ENCODE measurements at regions not wholly inside any gene's neighbourhood (a gene's known extent, or its start where the extent isn't known, plus 50 kb on each side); places are given as distances from the start of the nearest gene placed in this dataset.

- TF ChIP-seq CTCF (IDR thresholded peaks at IDR 0.05): no peak
- DNase-seq (peak in 3 of 14 experiments; percentile 24 to 30 (median 27)), ATAC-seq (ENCODE audit: poor library complexity) (no peak)
- Mint-ChIP-seq H3K4me1 (ENCODE audit: low read depth) (no peaks in the 10 kb centered on the region), H3K36me3 (ENCODE audit: low read depth) (no peaks in the 10 kb centered on the region), H3K9me3 (no peaks in the 10 kb centered on the region), H3K27ac (no peak overlapping the region), H3K27me3 (no peaks in the 10 kb centered on the region), H3K4me3 (no peak overlapping the region)
- ChIA-PET CTCF (interaction anchor here (0.6 kb wide), 1 partner anchor 528 kb away, joined by 3 read pairs; no protein-coding TSS in a partner anchor), POLR2A (no interaction called here)
- H3K27ac ChIP-seq (ENCODE audit: low read depth in 1 of 2, low read length in 2 of 2): no peak overlapping the region
- no peaks in the 10 kb centered on the region for H3K9me3 ChIP-seq (ENCODE audit: control insufficient read depth in 1 of 2, insufficient read depth in 1 of 2, low read length in 2 of 2)
- intact Hi-C loops (cut with DNase I, micrococcal nuclease): no loop called here
- H3K4me3 ChIP-seq (ENCODE audit: low read length): no peak overlapping the region
- no peaks in the 10 kb centered on the region for H3K36me3 ChIP-seq (ENCODE audit: insufficient read depth, low read length)
- no peaks in the 10 kb centered on the region for H3K4me1 ChIP-seq (ENCODE audit: insufficient read depth, low read length)
- H3K27me3 ChIP-seq (ENCODE audit: control insufficient read depth in 1 of 2, insufficient read depth in 2 of 2, low read length in 2 of 2): no peaks in the 10 kb centered on the region
Measured at GRCh38 chr16:27690608-27691007, 140.7 kb downstream of the KATNIP start.

GRCh38 chr16:27691721-27692120 lies 141.8 kb downstream of the KATNIP start:
- no peak for ATAC-seq (ENCODE audit: poor library complexity)
- CTCF ChIA-PET: no interaction called here
- H3K4me3 ChIP-seq (ENCODE audit: low read length): no peak overlapping the region
- no peaks in the 10 kb centered on the region for H3K9me3 ChIP-seq (ENCODE audit: control insufficient read depth in 1 of 2, insufficient read depth in 1 of 2, low read length in 2 of 2)
- no peak for DNase-seq
- TF ChIP-seq CTCF (IDR thresholded peaks at IDR 0.05): no peak
- Mint-ChIP-seq H3K27me3 (no peaks in the 10 kb centered on the region), H3K36me3 (ENCODE audit: low read depth) (no peaks in the 10 kb centered on the region), H3K27ac (no peak overlapping the region), H3K9me3 (no peaks in the 10 kb centered on the region), H3K4me1 (ENCODE audit: low read depth) (no peaks in the 10 kb centered on the region), H3K4me3 (no peak overlapping the region)
- H3K4me1 ChIP-seq (ENCODE audit: insufficient read depth, low read length): no peaks in the 10 kb centered on the region
- no peak overlapping the region for H3K27ac ChIP-seq (ENCODE audit: low read depth in 1 of 2, low read length in 2 of 2)
- no peaks in the 10 kb centered on the region for H3K36me3 ChIP-seq (ENCODE audit: insufficient read depth, low read length)
- no peaks in the 10 kb centered on the region for H3K27me3 ChIP-seq (ENCODE audit: control insufficient read depth in 1 of 2, insufficient read depth in 2 of 2, low read length in 2 of 2)
- intact Hi-C loops (cut with DNase I, micrococcal nuclease): no loop called here
- POLR2A ChIA-PET: no interaction called here

GRCh38 chr16:27692576-27692975 lies 142.6 kb downstream of the KATNIP start:
- Mint-ChIP-seq H3K27me3 (no peaks in the 10 kb centered on the region), H3K4me3 (no peak overlapping the region), H3K27ac (no peak overlapping the region), H3K36me3 (ENCODE audit: low read depth) (no peaks in the 10 kb centered on the region), H3K9me3 (no peaks in the 10 kb centered on the region), H3K4me1 (ENCODE audit: low read depth) (no peaks in the 10 kb centered on the region)
- Histone ChIP-seq H3K4me3 (ENCODE audit: low read length) (no peak overlapping the region), H3K4me1 (ENCODE audit: insufficient read depth, low read length) (no peaks in the 10 kb centered on the region), H3K27ac (ENCODE audit: low read depth in 1 of 2, low read length in 2 of 2) (no peak overlapping the region), H3K36me3 (ENCODE audit: insufficient read depth, low read length) (no peaks in the 10 kb centered on the region), H3K9me3 (ENCODE audit: control insufficient read depth in 1 of 2, insufficient read depth in 1 of 2, low read length in 2 of 2) (no peaks in the 10 kb centered on the region), H3K27me3 (ENCODE audit: control insufficient read depth in 1 of 2, insufficient read depth in 2 of 2, low read length in 2 of 2) (no peaks in the 10 kb centered on the region)
- no peak for ATAC-seq (ENCODE audit: poor library complexity)
- ChIA-PET POLR2A (no interaction called here), CTCF (no interaction called here)
- intact Hi-C loops (cut with DNase I, micrococcal nuclease): no loop called here
- DNase-seq: no peak
- TF ChIP-seq CTCF (IDR thresholded peaks at IDR 0.05): no peak

Data from CD4-positive, alpha-beta T cell (primary cell).